COLO668 (cell line): ENCODE measurements at regions not wholly inside any gene's neighbourhood (a gene's known extent, or its start where the extent isn't known, plus 50 kb on each side); places are given as distances from the start of the nearest gene placed in this dataset.
"Not testable (repeated sequence)": the region's sequence is repeated elsewhere in the genome, so short reads cannot be mapped to it uniquely, and the experiment has no call there.

Source experiments
- DNase-seq: peaks from one replicate; lab custom pipeline; 2025; ENCODE audit not compliant: unreplicated experiment; lab: John Stamatoyannopoulos, UW

DNA sequence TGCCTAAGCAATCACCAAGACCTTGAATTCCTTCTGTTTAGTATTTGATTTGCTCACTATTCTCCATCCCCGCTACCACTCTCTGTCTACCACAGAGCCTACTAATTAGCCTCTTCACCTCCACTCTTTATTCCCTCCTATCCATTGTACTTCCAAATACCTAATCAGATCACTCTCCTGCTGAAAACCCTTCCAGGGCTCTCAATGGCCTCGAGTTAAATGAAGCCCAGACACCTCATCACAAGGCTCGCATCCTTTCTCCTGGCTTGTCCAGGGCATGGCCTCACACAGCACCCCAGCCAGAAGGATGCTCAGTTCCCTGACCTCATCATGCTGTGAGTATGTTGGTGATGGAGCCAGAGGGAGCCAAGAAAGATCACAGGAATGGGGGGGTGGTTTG is 71.4 kb upstream of the PRMT8 start:
- DNase-seq, result no peak

DNA sequence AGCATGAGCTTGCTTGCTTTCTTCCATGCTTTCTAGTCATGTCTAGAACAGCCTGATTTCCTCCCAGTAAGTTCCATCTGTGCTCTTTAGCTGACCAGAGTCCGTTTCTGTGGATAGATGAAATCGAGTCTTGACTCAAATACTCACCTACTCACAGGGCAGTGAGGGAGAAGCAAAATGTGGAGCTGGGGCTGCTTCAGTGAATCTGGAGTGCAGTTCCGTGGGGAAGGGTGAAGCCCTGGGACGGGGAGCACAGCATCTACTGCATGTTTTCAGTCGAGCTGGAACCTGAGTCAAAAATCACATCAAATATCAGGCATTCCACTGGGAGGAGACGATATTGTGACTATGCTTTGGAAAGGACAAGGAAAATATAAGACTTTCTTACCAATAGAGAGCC is 70.3 kb upstream of the PRMT8 start:
- no peak for DNase-seq

DNA sequence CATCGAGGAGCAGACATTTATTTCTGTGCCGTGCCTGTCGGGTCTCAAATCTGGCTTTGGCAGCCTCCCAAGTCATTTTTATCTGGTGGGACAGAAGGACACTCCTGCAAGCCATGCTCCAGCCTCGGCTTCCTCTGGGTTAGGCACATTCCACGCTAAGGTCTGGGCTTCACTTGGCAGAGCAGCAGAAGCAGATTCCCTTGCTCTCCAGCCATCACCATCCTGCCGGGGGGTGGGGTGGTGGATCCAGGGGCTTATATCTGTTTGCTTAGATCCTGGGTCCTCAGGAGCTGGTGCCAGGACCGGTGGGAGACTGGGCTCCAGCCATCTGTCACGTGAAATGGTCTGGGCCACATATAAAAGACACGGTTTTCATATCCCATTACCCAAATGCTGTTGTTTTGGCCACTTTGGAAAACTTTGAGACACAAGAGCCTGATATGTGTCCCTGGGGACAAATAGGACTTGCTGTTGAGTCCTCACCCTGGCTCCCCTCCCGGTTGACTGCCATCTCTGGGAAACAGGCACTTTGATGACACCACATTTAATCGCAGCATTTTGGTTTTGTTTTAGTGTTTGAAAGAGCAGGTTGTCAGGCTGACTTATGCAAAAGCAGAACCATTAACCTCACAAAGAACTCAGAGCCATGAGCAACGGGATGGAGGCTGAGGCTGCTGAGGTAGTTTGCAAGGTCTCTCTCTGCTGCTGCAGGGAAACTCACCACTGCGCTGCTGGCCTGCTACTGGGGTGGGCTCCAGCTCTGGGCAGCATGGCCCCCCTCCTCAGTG is 69.6 kb upstream of the PRMT8 start:
- DNase-seq, result no peak

DNA sequence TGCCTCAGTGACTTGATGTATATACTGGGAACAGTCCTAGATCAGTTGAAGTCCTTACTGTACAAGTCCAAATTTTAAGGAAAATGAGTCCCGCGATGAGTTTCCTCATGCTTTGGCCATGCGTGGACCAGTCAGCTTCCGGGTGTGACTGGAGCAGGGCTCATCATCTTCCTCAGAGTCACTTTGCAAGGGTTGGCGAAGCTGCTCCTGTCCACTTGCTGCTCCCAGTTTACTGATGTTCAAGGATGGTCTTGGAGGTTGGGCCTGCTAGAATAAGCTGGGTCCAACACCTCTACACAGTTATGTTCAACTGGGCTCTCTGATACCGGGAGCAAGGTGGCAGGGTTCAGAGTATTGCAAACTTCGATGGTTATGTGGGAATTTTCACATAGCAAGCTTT is 66.2 kb upstream of the PRMT8 start:
- DNase-seq, result not testable (repeated sequence)

DNA sequence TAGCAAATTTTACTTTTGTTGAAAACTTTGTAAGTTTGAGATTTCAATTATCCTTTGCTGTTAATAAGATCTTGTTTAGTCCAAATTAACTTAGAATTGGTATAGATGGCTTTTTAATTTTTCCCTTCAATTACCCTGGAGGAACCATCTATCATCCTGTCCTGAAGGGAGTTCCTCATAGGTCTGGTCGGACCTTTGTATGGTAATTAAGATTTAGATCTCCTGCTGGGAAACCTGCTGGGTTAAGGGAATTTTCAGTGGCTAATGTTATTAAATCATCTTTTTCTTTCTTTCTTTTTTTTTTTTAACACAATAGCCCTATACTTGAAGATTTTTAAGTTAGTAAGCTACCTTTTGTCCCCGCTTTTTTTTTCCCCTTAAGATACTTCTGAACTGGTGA is 63.0 kb upstream of the PRMT8 start:
- no peak for DNase-seq

DNA sequence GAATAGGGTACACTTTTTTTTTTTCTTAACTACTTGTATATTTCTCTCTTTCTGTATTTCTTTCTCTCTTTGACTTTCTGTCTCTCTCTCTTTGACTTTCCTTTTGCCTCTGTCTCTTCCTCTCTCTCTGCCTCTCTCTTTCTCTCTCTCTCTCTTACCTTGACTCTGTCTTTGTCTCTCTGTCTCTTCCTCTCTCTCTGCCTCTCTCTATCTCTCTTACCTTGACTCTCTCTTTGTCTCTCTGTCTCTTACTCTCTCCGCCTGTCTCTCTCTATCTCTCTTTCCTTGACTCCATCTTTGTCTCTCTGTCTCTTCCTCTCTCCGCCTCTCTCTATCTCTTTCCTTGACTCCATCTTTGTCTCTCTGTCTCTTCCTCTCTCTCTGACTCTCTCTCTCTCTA is 62.4 kb upstream of the PRMT8 start:
- DNase-seq, result no peak

DNA sequence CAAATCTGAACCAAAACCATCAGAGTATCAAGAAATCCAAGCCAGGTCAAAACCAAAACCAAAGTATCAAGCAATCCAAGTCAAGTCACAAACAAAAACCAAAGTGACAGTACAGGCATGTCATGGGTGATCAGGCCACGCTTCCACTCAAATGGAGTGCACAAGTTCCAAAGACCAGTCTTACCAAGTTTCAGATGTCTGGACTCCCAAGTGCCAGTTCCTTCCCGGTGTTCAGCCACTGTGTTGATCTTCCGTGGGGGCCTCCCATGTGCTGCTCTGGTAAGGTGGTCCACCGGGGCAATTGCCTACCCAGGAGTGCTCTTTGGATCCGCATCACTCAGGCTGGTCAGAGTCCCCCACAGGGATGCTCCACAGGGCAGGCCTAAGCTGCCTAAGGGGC is 61.5 kb upstream of the PRMT8 start:
- not testable (repeated sequence) for DNase-seq

DNA sequence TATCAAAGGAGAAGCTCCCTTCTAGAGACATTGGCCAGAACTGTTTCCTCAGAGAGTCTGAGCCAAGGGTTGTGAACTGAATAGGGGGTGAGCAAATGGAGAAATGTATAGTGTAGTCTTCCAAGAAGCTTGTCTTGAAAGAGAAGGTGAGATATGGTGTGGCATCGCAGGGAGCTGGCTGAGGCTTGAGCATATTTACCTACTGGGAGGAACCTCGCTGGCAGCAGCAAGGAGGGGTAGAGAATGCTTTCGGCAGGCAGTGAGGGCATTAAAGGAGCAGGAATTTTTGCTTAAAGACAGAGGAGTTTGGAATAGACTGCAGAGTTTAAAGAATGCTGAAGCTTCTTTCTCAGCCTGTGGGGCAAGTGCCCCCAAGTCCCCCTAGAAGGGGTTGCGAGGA is 59.3 kb upstream of the PRMT8 start:
- no peak for DNase-seq

DNA sequence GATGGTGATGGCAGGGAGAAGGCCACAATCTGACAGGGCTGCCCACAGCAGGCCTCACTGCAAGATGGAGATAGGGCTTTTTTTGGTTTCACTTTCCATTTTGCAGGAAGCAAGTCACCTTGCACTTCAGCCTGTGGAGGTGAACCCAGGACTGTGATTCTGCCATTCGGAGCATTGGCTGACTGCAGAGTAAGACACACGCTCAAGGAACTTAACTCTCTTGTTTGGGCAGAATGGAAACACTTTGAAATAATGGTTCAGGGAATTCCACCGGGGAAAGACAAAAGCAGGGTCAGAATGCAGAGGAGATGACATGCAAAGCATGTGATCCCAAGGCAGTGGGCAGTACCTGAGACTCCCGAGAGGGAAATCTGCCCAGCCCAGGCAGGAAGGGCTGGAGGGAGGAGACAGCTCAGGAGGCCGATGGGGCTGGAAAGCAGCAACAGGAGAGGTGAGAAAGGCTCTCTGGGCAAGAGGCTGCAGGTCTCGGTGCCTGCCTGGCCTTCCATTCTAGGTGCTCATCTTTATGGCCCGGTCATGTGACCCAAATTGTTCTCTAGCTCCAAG is 58.7 kb upstream of the PRMT8 start:
- DNase-seq, result peak; percentile 19

DNA sequence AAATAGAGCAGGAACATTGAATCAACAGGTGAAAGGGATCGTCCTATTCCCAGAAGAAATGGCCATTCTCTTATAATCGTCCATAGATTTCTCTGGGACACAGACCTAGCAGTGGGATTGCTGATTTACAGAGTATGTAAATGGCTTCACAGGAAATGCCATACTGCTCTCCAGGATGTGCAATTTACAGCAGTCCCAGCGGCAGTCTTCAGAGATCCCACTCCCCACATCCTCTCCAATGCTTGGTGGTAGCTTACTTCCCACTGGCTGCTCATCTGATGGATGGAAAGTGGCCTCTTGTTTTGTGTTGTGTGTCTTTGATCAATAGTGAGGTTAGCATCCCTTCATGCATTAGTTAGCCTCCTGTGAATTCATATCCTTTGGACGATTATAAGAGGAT is 58.1 kb upstream of the PRMT8 start:
- no peak for DNase-seq

DNA sequence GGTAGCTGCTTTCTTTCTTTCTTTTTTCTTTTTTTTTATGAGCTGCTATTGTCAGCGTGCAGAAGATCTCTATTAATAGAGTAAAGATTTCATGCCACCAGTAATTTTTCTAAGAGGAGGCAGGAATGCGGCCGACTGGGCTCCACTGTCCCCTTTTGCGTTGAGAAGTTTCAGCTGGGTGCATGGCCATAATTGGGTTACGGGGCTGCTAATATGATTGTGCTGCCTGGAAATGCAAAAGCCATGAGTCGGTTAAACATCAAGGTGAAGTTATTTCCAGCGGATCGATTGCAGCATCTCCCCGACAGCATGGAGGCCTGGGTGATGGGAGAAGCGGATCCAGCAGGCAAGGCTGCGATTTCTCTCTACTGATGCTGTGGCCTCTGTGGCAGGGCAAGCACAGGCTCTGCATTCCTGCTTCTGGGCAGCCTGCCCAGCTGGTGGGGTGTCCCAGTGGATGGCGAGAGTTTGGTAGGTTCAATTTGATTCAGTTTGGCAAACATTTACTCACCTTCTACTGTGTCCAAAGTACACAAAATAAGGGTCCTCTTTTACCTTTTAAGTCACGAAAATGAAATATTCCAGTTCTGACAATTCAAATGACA is 54.4 kb upstream of the PRMT8 start:
- DNase-seq, result no peak

DNA sequence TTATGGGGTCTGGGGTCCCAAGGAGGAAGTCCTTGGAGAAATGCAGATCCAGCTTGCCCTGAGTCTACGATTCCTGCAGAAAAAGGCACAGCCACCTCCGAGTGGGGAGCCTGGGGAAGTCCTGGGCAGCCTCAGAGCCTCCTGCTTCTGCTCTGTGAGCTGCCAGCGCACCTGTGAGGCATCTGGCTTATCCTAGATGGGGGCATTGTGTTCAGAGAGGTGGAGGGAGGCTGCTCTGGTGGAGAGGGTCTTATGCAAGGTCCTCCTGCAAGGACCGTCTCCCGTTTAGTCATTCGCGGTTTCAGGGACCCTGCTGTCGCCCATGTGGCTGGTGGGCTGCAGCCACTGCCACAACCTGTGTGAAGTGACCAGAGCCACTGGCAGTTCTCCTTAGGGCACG is 53.0 kb upstream of the PRMT8 start:
- no peak for DNase-seq

DNA sequence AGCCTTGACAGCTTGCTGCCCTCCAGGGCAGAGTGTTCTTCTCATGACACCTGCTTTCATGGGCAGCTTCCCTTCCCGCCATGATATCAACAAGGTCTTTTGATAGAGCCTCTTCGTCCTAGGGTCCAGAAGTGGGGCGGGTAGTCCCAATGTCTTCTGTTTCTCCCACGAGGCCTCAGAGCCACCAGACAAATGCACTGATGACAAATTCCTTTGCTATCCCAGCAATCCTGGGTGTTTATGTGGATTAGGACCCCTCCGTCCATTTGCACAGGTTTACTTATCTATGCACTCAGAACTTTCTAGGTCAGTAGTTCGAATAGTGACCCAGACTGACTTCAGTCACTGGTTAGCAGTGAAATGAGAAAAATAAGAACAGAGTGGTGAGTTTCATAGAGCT is 52.6 kb upstream of the PRMT8 start:
- no peak for DNase-seq
